ENCODE measurements at regions not wholly inside any gene's neighbourhood (a gene's known extent, or its start where the extent isn't known, plus 50 kb on each side); places are given as distances from the start of the nearest gene placed in this dataset.

GRCh38 chrX:65034292-65034667 is 58.0 kb upstream of the ZC4H2 start:
- DNase-seq (ENCODE audit: low read depth): no peak
